GM13976 (cell line): ENCODE measurements at regions not wholly inside any gene's neighbourhood (a gene's known extent, or its start where the extent isn't known, plus 50 kb on each side); places are given as distances from the start of the nearest gene placed in this dataset.

Experiments
- DNase-seq: peaks from one replicate; pipeline ENCODE4 v3.0.0; 2012; ENCODE audit warnings: low spot score
- in situ Hi-C: fragments of 300-500 bp; cut with MboI; formaldehyde crosslinking; loops from one replicate; pipeline ENCODE4 v1.12.0; 2022; ENCODE audit warnings: low sequenced_read_pairs, mixed read lengths, inconsistent platforms; ENCODE audit not compliant: unreplicated experiment
- TF ChIP-seq, protein P1 (sequence below): IDR thresholded peaks from 2 replicates; pipeline ENCODE4 v1.5.1; 2012; ENCODE audit warnings: borderline replicate concordance, mild to moderate bottlenecking; ENCODE audit not compliant: insufficient read depth; ENCODE audit errors: extremely low read depth, missing control alignments, control extremely low read depth

DNA sequence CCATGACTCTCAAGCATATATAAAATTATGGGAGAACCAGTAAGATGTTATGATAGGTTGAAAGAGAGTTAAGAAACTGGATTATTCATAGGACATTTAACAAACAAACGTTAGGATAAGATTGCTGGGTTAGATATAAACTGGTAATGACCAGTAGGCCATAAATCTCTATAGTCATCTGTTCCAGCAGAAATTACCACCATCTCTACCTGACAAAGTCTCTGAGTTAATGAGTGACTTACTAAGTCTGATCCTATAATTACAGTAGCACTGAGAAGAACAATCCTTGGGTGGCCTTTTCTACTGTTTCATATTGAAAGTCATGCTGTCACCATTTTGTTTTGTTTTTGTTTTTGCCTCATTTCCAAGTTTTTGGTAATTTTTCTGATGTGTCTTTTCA is 136.9 kb upstream of the CNOT2 start:
- TF ChIP-seq, protein P1, sequence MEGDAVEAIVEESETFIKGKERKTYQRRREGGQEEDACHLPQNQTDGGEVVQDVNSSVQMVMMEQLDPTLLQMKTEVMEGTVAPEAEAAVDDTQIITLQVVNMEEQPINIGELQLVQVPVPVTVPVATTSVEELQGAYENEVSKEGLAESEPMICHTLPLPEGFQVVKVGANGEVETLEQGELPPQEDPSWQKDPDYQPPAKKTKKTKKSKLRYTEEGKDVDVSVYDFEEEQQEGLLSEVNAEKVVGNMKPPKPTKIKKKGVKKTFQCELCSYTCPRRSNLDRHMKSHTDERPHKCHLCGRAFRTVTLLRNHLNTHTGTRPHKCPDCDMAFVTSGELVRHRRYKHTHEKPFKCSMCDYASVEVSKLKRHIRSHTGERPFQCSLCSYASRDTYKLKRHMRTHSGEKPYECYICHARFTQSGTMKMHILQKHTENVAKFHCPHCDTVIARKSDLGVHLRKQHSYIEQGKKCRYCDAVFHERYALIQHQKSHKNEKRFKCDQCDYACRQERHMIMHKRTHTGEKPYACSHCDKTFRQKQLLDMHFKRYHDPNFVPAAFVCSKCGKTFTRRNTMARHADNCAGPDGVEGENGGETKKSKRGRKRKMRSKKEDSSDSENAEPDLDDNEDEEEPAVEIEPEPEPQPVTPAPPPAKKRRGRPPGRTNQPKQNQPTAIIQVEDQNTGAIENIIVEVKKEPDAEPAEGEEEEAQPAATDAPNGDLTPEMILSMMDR, result no peak
- in situ Hi-C loops, result no loop called here
- no peak for DNase-seq

DNA sequence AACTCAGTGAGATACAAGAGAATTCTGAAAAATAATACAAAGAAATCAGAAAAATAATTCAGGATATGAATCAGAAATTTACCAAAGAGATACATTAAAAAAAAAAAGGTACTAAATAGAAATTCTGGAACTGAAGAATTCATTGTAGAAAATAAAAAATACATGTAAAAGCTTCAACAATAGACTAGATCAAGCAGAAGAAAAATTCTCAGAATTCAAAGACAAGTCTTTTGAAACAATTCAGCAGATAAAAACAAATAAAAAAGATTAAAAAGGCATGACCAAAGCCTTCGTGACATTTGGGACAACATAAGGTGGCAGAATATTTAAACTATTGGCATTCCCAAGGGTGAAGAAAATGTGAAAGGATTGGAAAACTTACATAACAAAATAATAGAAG is 133.1 kb upstream of the CNOT2 start:
- in situ Hi-C loops, result no loop called here
- no peak for DNase-seq
- TF ChIP-seq, protein P1, result no peak

DNA sequence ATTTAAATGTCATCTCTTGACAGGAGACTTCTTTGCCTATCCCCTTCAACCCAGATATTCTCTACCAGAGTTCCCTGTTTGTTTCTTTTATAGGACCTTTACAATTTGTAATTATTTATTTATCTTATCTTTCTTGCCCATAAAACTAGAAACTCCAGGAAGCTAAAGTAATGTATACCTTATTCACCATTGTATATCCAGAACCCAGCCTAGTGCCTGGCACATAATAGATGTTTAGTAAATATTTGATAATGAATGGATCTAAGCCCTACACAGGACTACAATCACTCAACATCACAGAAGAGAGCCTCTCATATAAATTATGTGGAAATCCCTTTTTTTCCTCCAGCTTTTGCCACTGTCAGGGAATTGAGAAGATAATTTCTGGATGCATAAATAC is 125.6 kb upstream of the CNOT2 start:
- DNase-seq, result no peak
- TF ChIP-seq, protein P1, result no peak
- in situ Hi-C loops, result no loop called here

DNA sequence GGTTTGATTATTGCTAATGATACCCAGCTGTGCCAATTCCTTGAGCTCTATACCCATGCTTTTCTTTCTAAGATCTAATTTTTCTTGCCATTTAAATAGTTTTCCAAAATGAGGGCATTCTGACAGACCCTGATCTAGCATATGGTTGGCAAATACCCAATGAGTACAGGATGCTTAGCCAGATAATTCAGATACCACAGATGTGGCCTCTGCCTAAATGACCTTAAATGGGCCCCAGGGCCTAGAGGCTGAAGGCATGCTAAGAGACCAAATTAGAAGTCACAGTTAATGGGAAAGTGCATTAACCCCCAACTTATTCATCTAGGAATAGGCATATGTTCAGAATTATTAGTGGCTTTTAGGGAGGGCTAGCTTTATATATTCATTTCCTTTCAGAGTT is 122.3 kb upstream of the CNOT2 start:
- TF ChIP-seq, protein P1, result no peak
- in situ Hi-C loops, result no loop called here
- no peak for DNase-seq

DNA sequence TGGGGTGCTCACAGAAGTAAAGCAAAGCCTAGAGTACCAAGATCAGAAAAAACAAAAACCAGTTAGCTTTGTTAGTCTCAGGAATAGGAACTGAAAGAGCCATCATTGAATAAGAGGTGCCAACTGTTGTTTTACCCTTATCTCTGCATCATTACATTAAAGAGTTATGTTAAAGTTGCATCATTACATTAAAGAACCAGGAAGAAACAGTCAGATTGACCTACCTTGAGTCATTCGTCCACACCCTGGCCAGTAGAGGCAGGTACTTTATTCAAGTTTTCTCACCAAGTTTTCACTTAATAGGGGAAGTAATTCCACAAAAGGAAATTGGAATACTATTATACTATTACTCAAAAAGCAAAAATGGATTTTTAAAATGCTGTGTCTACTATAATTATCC is 121.7 kb upstream of the CNOT2 start:
- TF ChIP-seq, protein P1, result no peak

DNA sequence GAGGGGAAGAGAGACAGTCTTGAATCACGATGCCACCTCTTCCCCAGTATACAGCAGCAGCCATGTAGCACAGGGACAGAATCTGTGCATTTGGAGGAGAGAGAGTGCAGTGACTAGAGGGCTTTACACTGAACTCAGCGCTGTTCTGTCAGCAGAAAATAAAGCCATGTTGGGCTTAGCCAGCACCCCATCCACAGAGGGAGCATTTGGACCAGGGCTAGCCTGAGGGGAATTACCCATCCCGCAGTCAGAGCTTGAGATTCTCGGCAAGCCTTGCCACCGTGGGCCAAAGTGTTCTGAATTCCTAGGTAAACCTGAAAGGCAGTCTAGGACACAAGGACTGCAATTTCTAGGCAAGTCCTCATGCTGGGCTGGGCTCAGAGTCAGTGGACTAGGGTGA is 120.4 kb upstream of the CNOT2 start:
- in situ Hi-C loops, result no loop called here
- TF ChIP-seq, protein P1, result no peak
- DNase-seq, result no peak

More for the DNA sequence above, 121.7 kb upstream of the CNOT2 start:
- DNase-seq, result no peak
- in situ Hi-C loops, result no loop called here

DNA sequence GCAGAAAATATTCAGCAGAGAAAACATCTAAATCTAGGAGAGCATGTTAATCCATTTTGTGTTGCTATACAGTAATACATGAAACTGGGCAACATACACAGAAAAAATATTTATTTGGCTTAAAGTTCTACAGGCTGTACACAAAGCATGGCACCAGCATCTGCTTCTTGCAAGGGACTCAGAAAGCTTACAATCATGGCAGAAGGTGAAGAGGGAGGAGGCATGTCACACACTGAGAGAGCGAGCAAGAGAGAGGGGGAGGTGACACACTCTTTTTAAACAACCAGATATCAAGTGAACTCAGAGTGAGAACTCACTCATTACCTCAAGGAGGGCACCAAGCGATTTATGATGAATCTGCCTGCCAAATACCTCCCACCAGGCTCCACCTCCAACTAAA is 94.2 kb upstream of the CNOT2 start:
- TF ChIP-seq, protein P1, result no peak
- in situ Hi-C loops, result no loop called here
- DNase-seq, result no peak
